Cardiac septum (tissue), 1 donor: ENCODE measurements at regions not wholly inside any gene's neighbourhood (a gene's known extent, or its start where the extent isn't known, plus 50 kb on each side); places are given as distances from the start of the nearest gene placed in this dataset.
A peak's percentile ranks its signal among the peaks of the same experiment; 100 is the strongest.
"Not testable (repeated sequence)": the region's sequence is repeated elsewhere in the genome, so short reads cannot be mapped to it uniquely, and the experiment has no call there.

Experiments
- DNase-seq: peaks from one replicate; pipeline ENCODE4 v3.0.0-alpha.2; 2020; ENCODE audit warnings: low spot score
- intact Hi-C: fragments of 100-400 bp; cut with DNase I; formaldehyde crosslinking; loops from one replicate; pipeline ENCODE4 v1.14.0; 2022
- donor health status: DM: no; HTN: no; CAD: no.

- no peak for DNase-seq
- intact Hi-C loops, result no loop called here
Measured at GRCh38 chr15:96052572-96053030, 277.9 kb upstream of the NR2F2 start.

- peak; percentile 77 for DNase-seq
- intact Hi-C loops, result no loop called here
Measured at GRCh38 chr15:96053031-96053780, 277.3 kb upstream of the NR2F2 start.

- intact Hi-C loops, result no loop called here
- no peak for DNase-seq
Measured at GRCh38 chr15:96053781-96054428, 276.6 kb upstream of the NR2F2 start.

DNA sequence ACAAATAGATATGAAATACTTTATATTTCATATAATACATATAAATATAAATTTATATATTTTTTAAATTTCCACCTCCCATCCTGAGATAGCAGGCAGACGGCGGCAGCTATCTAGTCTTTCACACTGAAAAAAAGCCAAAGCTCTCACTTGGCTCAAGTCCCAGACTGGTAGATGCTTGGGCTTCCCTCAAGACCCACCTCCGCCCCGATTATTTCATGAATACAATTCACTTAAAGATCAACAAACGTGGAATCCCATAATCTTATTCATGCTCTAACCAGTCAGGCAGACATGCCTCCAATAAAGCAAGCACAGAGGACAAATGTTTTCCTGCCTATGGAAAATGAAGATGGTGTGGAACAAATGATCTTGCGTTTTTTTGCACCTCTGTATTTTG lies 275.9 kb upstream of the NR2F2 start:
- intact Hi-C loops, result no loop called here
- DNase-seq, result no peak

DNA sequence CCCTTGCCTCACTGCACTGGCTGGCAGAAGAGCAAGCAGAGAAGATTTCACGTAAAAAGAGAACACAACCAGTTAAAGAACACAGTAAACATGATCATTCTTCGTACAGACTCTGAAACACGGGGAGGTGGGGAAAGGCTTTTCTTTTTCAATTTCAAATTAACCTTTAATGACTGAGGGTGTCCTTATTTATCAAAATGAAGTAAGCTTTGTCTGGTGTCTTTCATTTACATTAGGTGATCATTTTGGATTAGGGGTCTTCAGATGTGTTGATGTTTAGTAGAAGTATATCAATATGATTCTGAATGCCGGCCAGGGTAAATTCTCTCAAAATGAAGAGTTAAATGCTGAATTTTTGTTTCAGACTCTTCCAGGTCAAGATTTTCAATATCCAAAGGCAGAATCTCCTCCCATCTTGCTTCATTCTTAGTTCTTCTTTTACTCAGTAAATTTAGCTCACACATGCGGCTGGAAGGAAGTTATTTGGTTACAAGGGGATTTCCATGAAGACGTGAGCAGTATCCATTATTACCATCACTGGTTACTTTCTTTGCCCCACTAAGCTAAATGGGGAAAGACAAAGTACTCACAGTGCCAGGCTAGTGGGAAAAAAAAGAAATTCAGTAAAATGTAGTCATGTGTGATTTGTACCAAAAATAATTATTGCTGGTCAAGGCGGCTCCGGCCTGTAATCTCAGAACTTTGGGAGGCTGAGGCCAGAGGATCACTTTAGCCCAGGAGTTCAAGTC lies 272.2 kb upstream of the NR2F2 start:
- intact Hi-C loops, result no loop called here
- DNase-seq, result no peak

- DNase-seq, intact Hi-C loops: not testable (repeated sequence)
Measured at GRCh38 chr15:96058852-96059103, 271.7 kb upstream of the NR2F2 start.

- intact Hi-C loops, DNase-seq: not testable (repeated sequence)
Measured at GRCh38 chr15:96060591-96060990, 269.9 kb upstream of the NR2F2 start.

DNA sequence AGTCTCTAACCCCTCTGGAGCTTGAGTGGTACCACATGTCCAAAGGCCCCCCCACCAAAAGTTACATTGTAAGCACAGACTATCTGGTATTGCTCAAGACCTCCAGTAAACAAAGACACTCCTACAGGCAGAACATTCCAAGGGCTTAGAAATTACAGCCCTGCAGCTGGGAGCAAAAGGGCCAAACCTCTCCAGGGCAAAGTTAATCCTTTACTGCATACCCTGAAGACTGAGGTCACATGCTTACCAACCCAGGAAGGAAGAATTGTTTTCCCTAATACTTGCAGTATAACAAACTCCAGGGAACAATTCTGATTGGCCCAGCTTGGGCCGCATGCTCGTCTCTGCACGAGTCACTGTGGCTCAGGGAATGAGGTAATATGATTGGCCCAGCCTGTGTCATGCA lies 266.1 kb upstream of the NR2F2 start:
- no peak for DNase-seq
- intact Hi-C loops, result no loop called here

DNA sequence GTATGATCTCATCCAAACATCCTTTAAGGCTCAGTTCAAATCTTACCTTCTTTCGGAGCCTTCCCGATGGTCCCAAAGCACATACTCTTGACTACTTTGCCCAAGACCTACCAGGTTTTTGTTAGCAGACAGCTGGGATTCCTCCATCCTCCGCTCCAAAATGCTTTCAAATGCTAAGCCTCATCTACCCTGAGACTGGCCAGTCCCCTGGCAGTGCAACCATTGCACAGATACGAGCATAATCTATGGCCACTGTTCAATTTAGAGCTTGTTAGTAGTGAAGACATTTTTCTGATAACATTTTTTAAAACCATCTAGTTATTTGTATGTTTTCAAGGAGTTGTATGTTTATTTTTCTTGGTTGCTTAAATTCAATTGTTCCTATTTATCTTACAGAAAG lies 264.4 kb upstream of the NR2F2 start:
- DNase-seq, result no peak
- intact Hi-C loops, result no loop called here

GRCh38 chr15:96066852-96067495 lies 263.5 kb upstream of the NR2F2 start:
- no peak for DNase-seq
- intact Hi-C loops, result no loop called here

- intact Hi-C loops, result no loop called here
- DNase-seq, result no peak
Measured at GRCh38 chr15:96067677-96068076, 262.8 kb upstream of the NR2F2 start.

DNA sequence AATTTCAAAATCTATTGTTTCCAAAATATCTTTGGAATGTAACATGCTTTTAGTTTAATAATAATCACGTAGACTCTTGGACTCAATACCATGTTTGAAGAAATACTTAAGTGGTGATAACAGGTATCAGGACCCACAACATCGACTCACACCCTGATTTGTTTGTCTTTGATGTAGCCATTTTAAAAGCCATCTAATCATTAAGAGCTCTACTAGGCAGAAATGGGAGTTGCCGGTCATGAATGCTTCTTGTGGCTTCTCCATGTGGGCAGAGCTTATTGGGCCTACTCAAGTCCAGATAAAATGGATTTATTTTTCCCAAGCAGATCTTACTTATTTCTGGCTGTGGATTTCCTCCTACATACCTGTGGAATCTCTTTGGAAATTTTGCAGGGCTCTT lies 261.6 kb upstream of the NR2F2 start:
- intact Hi-C loops, result no loop called here

DNA sequence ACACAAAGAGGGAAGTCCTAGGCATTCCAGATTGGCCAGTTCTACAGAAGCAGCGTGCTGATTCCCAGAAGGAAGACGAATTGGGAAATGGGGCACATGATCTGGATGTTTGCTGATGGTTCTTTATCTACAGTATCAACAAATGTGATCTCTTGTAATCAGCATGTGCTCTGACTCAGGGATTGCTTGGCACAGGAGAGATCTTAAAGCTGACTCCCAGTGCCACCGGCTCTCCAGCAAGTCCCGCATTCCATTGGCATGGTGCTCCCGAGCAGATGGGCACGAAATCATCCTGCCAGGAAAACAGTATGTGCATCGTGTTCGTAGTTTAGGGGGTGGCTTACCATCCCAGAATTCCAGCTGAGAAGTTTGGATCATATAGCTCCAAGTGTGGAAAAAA lies 259.9 kb upstream of the NR2F2 start:
- intact Hi-C loops, result no loop called here
- DNase-seq, result no peak

More for the DNA sequence above, 261.6 kb upstream of the NR2F2 start:
- no peak for DNase-seq

GRCh38 chr15:96072821-96073220 lies 257.7 kb upstream of the NR2F2 start:
- intact Hi-C loops, result no loop called here
- no peak for DNase-seq

GRCh38 chr15:96073908-96074307 lies 256.6 kb upstream of the NR2F2 start:
- intact Hi-C loops, result no loop called here
- no peak for DNase-seq

GRCh38 chr15:96075895-96076294 lies 254.6 kb upstream of the NR2F2 start:
- intact Hi-C loops, result no loop called here
- no peak for DNase-seq

GRCh38 chr15:96076350-96076749 lies 254.2 kb upstream of the NR2F2 start:
- intact Hi-C loops, result no loop called here
- DNase-seq, result no peak

DNA sequence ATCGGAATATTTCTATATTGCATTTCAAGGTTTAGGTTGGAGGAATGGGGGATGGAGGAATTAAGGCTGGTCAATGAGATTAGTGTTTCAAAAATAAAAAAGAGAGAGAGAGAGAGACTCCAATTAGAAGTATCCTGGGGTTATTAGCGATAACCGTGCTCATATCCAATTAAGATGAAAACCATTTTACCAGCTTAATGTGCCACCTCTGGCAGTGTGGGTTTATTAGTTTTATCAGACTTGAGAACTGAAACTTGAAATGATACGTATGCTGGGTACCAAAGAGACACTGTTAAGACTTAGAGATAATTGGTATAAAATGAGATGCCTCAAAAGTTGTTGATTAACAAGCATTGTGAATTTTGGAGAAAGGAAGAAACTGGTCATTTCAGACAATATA lies 251.5 kb upstream of the NR2F2 start:
- DNase-seq, result no peak
- intact Hi-C loops, result no loop called here

DNA sequence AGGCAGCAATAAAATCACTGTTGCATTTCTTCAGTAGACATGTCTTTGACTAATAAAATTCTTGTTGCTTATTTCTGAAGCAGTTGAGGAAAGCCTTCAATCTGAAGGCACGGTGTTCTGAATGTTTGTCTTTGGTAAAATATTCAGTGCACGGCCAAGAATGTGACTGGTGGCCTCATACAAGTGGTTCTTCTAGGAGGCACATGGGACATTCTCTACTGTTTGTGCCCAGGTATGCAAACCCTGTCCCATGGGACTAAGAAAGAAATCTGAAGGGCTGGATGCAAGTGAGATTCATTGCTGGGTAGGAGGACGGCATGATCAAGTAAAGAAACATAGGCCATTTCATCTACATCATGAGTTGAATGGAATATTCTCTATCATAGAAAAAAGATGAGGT lies 250.6 kb upstream of the NR2F2 start:
- intact Hi-C loops, result no loop called here
- no peak for DNase-seq

GRCh38 chr15:96086164-96086563 lies 244.3 kb upstream of the NR2F2 start:
- no peak for DNase-seq

More at GRCh38 chr15:96086164-96086563, 244.3 kb upstream of the NR2F2 start:
- intact Hi-C loops, result no loop called here
